Mucosa of rectum (tissue), 2 donors: ENCODE measurements at regions not wholly inside any gene's neighbourhood (a gene's known extent, or its start where the extent isn't known, plus 50 kb on each side); places are given as distances from the start of the nearest gene placed in this dataset.
"Not testable (repeated sequence)": the region's sequence is repeated elsewhere in the genome, so short reads cannot be mapped to it uniquely, and the experiment has no call there.

ENCODE experiments used
- H3K27ac ChIP-seq, 2 donors: one replicate each; pipeline ENCODE4 v1.7.0; 2013; ENCODE audit warnings: inconsistent platforms in 2 of 2, low read depth in 2 of 2, low read length in 2 of 2
- H3K27me3 ChIP-seq, 2 donors: one replicate each; pipeline ENCODE4 v1.7.0; 2013; ENCODE audit warnings: low read length in 2 of 2; ENCODE audit not compliant: control insufficient read depth in 2 of 2, insufficient read depth in 2 of 2
- H3K36me3 ChIP-seq, 2 donors: one replicate each; pipeline ENCODE4 v1.7.0; 2013; ENCODE audit warnings: low read length in 2 of 2; ENCODE audit not compliant: control insufficient read depth in 2 of 2, insufficient read depth in 2 of 2
- H3K4me1 ChIP-seq, 2 donors: one replicate each; pipeline ENCODE4 v1.7.0; 2013; ENCODE audit warnings: low read length in 2 of 2, mild to moderate bottlenecking in 1 of 2; ENCODE audit not compliant: control insufficient read depth in 2 of 2, insufficient read depth in 2 of 2
- H3K4me3 ChIP-seq, 2 donors: one replicate each; pipeline ENCODE4 v1.7.0; 2013; ENCODE audit warnings: low read length in 2 of 2
- H3K9ac ChIP-seq, 2 donors: one replicate each; pipeline ENCODE4 v1.7.0; 2013; ENCODE audit warnings: low read length in 2 of 2, low read depth in 1 of 2, mild to moderate bottlenecking in 1 of 2
- H3K9me3 ChIP-seq, 2 donors: one replicate each; pipeline ENCODE4 v1.7.0; 2013; ENCODE audit warnings: low read length in 2 of 2; ENCODE audit not compliant: control insufficient read depth in 2 of 2
- donor health status: healthy.
- donor health status: Normal muscosa, but diverticular disease.

DNA sequence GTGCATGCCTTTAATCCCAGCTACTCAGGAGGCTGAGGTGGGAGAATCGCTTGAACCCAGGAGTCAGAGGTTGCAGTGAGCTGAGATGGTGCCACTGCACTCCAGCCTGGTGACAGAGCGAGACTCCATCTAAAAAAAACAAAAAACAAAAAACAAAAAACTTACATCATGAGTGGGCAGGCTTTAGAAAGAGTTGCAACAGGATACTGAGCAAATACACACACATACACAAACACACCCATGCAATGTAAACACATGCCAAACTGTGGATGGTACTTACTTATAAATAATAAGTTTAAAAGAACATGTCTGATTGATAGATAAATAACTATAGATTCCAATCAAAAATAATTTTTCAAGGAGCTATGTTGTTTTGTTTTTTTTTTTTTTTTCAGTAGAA lies 481.7 kb upstream of the MARCKS start:
- H3K27ac ChIP-seq, H3K9me3 ChIP-seq, H3K36me3 ChIP-seq, H3K4me1 ChIP-seq, H3K4me3 ChIP-seq, H3K9ac ChIP-seq, H3K27me3 ChIP-seq: not testable (repeated sequence)

DNA sequence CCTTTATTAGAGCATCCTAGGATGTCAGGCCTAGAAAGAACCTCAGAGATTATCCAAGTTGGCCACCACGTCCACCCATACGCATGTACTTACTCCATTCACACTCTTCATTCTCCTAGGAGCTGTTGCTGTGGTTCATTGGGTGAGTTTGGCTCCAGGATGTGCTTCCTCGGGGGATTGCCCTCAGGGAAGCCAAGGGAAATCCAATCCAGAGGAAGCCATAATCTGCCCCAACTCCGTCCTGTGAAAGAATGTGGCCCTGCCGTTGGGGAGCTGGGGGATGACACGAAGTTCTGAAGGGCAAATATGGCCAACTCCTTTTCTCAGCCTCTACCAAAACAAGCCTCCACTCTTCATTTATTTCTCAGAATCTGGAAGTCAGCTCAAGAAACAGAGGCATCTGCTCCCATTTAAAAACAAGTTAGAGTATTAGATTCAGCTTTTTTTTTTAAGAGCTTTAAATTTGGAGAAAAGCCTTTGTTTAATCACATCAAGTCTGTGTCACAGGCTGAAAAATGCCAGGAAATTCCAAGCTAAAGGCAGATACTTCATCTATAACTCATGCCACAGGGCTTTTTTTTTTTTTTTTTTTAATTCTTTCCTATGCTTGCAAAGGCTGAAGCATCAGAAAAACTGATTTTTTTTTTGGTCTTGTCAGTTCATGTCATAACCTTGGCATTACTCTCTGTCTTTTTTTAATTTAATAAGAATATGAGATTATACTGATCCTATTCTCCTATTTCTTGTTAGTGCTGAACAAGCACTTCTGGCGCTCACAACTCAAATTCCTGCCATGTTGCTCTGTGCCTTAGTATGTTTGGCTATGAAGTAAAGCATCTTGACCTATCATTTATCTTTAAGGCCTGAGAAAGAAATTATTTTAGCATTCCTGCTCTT lies 480.9 kb upstream of the MARCKS start:
- no peaks in the 10 kb centered on the region for H3K27me3 ChIP-seq

DNA sequence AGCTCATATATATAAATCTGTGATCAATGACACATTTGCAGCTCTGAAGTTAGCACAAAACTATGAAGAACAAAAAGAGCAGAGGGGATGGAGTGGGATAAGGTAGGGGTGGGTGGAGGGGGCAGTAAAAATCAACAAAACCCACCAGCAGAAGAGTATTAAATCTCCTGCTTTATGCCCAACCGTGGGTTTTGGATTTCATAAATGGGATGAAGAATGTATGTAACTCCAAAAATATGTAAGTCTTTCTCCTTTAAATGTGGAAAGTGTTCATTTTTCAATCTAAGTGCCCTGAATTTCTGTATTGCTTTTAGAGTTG lies 480.3 kb upstream of the MARCKS start:
- H3K27me3 ChIP-seq, result no peaks in the 10 kb centered on the region
- no peak overlapping the region for H3K9ac ChIP-seq
- H3K36me3 ChIP-seq, result no peaks in the 10 kb centered on the region
- no peak overlapping the region for H3K4me3 ChIP-seq
- H3K27ac ChIP-seq, result no peak overlapping the region
- H3K9me3 ChIP-seq, result no peaks in the 10 kb centered on the region
- H3K4me1 ChIP-seq, result no peaks in the 10 kb centered on the region

More for the DNA sequence above, 480.9 kb upstream of the MARCKS start:
- no peak overlapping the region for H3K27ac ChIP-seq
- no peaks in the 10 kb centered on the region for H3K36me3 ChIP-seq
- no peaks in the 10 kb centered on the region for H3K9me3 ChIP-seq
- no peak overlapping the region for H3K9ac ChIP-seq
- no peak overlapping the region for H3K4me3 ChIP-seq
- H3K4me1 ChIP-seq, result no peaks in the 10 kb centered on the region

DNA sequence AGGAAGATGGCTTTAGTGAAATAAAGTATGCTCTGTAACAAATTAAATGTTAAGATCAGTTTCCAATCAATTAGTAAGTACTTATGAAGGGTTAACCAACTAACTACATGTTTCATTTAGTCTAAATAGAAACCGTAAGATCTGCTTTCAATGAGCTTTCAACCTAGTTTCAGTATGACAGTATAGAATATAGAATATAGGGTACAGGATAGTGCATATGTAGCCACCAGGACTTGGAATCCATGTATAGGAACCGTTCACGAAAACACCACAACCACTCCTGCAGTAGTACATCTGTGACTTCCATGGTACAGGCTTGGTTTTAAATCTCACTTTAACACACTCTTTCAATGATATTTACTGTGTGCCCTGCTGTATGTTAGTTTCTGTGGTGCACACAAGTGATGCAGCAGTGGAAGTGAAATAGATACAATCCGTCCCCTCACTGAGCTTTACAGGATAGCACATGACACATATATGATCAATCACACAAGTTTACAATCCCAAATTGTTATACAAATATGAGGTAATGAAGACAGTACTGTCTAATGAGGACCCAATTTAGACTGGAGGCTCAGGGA lies 479.7 kb upstream of the MARCKS start:
- no peak overlapping the region for H3K4me3 ChIP-seq
- H3K4me1 ChIP-seq, result no peaks in the 10 kb centered on the region

DNA sequence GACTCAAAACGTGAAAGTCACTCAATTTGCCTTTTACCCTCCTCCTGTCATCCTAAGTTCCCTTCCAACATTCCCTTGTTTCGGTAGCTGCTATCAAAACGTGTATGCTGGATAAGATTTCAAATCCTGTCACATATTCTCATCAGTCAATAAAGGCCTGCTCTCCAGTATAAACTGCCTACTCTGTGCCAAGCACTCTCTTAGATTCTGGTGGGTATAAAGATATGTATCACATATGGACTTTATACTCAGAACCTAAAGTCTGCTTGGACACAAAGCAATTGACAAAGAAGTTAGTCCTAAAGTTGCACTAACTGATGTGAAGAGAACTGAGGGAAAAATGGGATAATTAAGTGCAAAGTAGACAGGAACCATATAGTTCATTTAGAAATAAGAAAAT lies 476.6 kb upstream of the MARCKS start:
- H3K4me3 ChIP-seq, result no peak overlapping the region
- no peaks in the 10 kb centered on the region for H3K4me1 ChIP-seq
- no peaks in the 10 kb centered on the region for H3K27me3 ChIP-seq
- H3K36me3 ChIP-seq, result no peaks in the 10 kb centered on the region
- H3K27ac ChIP-seq, result no peak overlapping the region
- no peak overlapping the region for H3K9ac ChIP-seq
- no peaks in the 10 kb centered on the region for H3K9me3 ChIP-seq

More for the DNA sequence above, 479.7 kb upstream of the MARCKS start:
- Histone ChIP-seq H3K9ac (no peak overlapping the region), H3K27me3 (no peaks in the 10 kb centered on the region), H3K9me3 (no peaks in the 10 kb centered on the region), H3K27ac (no peak overlapping the region), H3K36me3 (no peaks in the 10 kb centered on the region)

DNA sequence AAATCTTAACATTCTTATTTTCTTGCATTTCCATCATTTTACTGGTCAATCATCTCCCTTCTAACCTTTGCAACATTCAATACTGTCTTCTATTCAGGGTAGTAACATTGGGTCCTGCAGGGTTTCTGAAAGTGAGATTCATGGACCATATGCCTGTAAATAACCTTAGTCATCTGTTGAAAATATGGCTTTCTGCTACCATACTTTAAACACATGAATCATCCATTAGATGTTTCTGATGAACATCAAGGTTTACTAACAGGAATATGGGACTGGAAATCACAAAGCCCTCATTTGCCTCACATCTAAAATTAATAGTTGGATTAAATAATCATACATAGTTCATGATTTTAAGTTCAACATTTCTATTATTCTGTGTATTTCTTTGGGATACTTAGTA lies 475.9 kb upstream of the MARCKS start:
- no peaks in the 10 kb centered on the region for H3K9me3 ChIP-seq
- H3K4me3 ChIP-seq, result no peak overlapping the region
- H3K36me3 ChIP-seq, result no peaks in the 10 kb centered on the region
- no peaks in the 10 kb centered on the region for H3K27me3 ChIP-seq
- no peak overlapping the region for H3K27ac ChIP-seq
- no peak overlapping the region for H3K9ac ChIP-seq
- no peaks in the 10 kb centered on the region for H3K4me1 ChIP-seq

DNA sequence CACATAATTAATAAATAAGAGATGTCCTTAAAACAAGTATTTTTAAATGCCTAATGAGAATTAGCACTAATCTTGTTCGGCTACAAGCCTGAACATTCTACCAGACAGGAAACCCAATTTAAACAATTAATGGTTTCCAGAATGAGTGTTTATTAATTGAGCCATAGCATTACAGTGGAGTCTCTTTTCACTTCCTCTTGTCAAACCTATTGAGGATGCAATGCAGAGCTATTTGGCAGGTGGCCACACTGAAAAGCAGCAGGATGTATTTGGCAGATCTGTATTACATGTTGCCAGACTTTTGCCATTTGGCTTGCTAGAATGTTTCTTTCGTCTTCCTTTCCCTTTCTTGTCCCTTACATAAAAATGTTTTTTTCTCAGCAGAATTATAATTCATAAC lies 475.2 kb upstream of the MARCKS start:
- no peaks in the 10 kb centered on the region for H3K9me3 ChIP-seq
- no peak overlapping the region for H3K27ac ChIP-seq
- H3K36me3 ChIP-seq, result no peaks in the 10 kb centered on the region
- no peak overlapping the region for H3K4me3 ChIP-seq
- H3K9ac ChIP-seq, result no peak overlapping the region
- H3K4me1 ChIP-seq, result no peaks in the 10 kb centered on the region
- H3K27me3 ChIP-seq, result no peaks in the 10 kb centered on the region

DNA sequence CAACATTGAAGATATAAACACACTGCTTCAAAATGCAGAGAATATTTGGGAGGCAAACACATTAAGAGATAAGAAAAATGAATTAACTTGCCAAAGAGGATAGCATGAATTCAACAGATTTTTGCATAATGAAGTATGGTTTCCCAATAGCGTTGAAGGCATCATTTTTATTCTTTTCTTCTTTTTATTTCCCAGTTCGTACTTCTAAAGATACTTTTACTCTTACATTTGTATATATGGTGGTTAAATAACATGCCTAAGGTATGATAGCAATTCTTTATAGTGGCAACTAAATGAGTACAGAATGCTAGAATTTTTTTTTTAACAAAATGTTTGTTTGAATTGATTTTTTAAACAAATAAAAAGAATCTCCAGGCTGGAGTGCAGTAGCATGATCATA lies 473.4 kb upstream of the MARCKS start:
- no peak overlapping the region for H3K27ac ChIP-seq
- H3K9ac ChIP-seq, result no peak overlapping the region
- no peaks in the 10 kb centered on the region for H3K27me3 ChIP-seq
- no peaks in the 10 kb centered on the region for H3K36me3 ChIP-seq
- no peaks in the 10 kb centered on the region for H3K4me1 ChIP-seq
- no peak overlapping the region for H3K4me3 ChIP-seq
- no peaks in the 10 kb centered on the region for H3K9me3 ChIP-seq

DNA sequence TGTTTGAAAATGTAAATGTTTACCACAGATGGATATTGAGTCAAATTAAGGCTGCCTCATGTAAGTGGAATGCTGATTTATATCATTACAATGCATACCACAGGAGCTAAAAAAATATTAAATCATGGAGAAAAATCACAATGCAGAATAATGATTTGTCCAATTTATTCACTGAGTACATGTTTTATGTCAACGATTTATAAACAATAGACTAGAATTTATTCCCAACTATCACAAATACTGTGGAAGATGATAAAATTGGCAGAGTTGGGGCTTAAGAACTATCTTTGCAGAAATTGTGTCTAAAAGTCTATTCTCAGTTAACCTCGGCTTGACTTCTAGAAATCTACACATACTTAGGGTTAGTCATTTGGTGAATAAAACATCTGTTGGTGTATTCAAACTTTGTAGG lies 472.1 kb upstream of the MARCKS start:
- Histone ChIP-seq H3K27me3 (no peaks in the 10 kb centered on the region), H3K4me3 (no peak overlapping the region), H3K9me3 (no peaks in the 10 kb centered on the region), H3K36me3 (no peaks in the 10 kb centered on the region), H3K9ac (no peak overlapping the region), H3K4me1 (no peaks in the 10 kb centered on the region), H3K27ac (no peak overlapping the region)

DNA sequence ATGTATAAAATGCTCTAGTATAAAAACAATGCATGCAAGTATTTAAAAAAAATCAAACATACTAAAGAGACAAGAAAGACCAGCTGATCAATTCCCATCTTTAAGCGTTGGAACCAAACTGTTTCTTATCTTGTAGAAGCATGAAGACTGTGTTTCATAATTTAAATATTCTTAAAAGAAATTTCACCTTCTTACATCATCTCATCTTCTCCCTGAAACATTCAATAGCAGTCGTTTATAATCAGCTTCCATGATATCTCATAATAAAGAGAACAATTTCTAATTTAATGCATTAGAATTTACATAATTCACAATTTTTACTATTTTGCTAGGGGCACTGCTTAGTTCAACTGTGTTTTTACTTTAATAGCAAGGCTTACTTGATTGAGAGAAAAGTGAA lies 468.1 kb upstream of the MARCKS start:
- no peak overlapping the region for H3K27ac ChIP-seq
- H3K4me1 ChIP-seq, result no peaks in the 10 kb centered on the region
- H3K36me3 ChIP-seq, result no peaks in the 10 kb centered on the region
- no peak overlapping the region for H3K4me3 ChIP-seq
- H3K9ac ChIP-seq, result no peak overlapping the region
- no peaks in the 10 kb centered on the region for H3K9me3 ChIP-seq
- no peaks in the 10 kb centered on the region for H3K27me3 ChIP-seq
